NCI-H1092 treated with DMSO at 0.1 percent for 48 hours (cell line): ENCODE measurements at regions not wholly inside any gene's neighbourhood (a gene's known extent, or its start where the extent isn't known, plus 50 kb on each side); places are given as distances from the start of the nearest gene placed in this dataset.
"Not testable (repeated sequence)": the region's sequence is repeated elsewhere in the genome, so short reads cannot be mapped to it uniquely, and the experiment has no call there.

Experiments used
- DNase-seq: peaks from one replicate; lab custom pipeline; 2025; lab: John Stamatoyannopoulos, UW

DNA sequence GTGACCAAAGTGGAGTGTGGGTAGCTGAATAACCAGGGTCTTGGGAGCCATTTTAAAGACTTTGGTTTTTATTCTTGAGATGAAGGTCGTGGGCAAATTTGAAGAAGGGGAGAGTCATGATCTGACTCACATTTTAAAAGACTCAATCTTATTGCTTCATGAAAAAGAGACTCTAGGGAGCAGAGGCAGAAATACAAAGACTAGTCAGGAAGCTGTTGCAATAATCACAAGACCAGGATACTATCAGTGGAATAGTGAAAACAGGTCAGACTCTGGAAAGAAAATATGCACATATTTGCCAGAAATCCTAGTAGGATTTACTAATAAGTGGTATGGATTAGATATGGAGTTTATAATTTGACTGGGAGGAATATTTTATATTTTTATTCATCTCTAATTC, 448.4 kb downstream of the RAPGEF2 start:
- no peak for DNase-seq

DNA sequence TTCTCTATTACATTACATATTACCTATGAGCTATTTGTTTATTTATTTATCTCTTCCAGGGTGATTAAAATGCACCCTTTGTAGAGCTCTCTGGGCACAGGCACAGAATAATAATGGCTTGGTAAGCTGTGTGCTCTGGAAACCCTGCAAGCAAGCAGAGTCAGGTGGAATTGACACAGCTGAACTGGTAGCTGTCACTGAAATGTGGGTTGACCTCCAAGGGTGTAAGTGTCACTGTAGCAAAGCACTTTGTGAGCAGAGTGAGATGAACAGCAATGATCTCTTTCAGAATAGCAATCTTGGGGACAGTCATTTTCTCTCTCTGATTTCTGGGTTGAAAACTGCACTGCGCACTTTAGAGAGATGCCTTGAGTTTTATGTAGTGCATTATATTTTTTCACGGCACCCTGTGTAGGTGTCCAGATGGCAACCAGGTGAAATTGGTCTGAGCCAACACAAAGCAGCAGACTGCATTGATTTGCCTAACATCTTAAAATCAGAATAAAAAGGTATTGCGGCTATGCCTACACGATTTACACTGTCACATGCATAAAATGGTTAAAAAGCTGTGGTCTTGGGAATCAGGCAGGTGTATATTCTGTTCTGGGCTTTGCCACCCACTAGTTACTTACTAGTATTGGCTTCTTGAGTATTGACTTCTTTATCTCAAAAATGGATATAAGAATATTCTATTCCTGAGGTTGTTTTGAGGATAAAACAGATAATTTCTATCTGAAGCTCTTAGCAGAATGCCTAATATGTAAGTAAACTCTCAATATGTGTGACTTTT, 450.3 kb downstream of the RAPGEF2 start:
- DNase-seq: no peak

DNA sequence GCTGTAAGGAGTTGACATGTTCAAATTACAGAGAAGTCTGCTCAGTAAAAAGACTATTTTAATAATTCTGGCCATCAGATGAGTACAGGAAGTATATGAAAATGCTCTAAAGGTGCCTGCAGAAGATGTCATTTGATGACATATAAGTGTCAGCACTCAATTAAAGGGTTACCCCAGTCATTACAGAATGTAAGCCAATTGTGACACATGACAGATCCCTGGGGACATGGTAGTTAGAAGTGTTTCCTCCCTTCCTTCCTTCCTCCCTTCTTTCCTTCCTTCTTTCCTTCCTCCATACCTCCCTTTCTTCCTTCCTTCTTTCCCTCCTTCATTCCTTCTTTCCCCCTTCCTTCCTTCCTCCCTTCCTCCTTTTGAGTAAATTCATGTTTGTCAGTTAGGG, 453.0 kb downstream of the RAPGEF2 start:
- DNase-seq: no peak

DNA sequence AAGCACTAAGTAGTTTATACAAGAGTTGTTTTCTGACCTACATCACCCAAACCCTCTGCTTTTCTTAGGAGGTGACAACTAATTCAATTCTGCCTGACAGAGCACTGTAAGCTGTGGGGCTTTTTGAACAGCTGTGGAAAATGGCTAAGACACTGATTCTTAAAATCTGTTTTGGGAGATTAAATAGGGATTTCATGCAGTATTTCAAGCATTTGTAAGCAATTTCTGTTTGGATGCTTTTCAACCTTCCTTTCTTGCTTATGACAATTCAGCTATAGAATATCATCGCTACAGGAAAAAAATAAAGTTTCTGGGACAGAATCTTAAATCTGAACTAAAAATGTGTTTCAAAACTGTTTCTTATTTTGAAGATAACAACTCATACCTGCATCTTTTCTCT, 459.5 kb downstream of the RAPGEF2 start:
- DNase-seq: no peak

DNA sequence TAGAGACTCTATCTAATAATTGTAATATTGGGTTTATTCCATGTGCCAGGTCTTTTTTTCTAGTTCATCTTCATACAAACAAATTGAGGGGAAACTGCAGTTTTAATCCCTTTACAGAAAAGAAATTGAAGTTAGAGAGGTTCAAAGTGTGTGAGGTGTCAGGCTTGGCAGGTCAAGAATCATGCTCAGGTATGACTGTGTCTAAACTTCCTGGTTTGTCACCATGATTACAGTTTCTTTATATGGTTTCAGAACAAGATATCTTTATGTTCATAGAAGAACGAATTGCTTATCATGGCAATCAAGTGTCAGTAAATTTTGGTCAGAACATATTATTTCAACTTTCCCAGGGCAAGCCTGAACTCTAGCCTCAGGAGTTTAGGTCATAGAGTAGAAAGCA, 460.4 kb downstream of the RAPGEF2 start:
- no peak for DNase-seq

DNA sequence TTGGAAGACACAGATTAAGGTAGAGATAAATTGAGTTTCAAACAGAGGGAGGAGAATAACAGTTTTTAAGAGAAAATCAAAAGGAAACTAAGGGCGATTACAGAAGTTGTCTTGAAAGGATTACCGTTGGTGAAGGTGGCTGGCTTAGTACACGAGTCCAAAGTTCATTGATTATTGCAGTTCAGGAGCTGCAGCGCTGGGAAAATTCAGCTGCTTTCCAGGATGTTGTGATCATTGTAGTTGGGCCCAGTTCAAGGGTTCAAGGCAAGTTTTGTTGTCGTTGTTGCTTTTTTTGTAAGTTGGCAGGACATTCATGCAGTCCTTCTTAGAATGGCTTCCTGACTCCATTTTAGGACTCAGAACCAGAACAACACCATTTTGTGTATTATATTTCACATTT, 461.7 kb downstream of the RAPGEF2 start:
- DNase-seq: no peak

DNA sequence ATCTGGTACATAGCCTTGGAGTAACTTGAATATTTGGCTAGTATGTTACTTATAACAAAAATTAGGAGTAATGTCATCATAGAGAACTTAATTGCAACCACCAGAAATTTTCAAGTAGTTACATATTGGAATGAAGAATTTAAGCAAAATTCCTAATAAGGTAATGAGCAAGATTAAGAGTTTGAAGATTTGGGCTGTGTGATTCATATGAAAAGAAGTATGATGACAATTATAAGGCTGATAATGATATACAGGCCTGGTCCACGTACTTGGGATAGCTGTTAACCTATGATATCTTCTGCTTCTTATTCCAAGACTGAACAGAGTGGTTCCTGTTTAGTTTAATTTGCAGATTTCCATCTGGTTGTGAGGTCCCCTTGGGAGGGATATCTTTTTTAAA, 463.9 kb downstream of the RAPGEF2 start:
- DNase-seq: no peak

DNA sequence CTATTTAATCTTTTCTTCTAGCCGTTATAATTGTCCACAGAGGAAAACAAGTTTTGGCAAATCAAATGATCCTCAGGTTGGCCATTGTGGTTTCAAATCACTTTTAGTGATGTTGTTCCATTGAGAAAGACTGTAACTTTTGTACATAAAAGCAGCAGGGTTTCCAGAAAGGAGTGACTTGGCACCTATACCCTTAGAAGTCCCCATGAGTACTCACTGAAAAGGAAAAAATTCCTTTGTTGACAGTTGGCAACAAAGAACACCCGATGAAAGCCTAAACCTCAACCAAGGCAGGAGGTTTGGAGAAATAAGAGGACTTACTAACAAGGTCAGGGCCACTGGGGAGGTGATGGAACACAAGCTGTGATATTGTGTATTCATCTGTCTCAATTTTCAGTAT, 474.4 kb downstream of the RAPGEF2 start:
- no peak for DNase-seq

DNA sequence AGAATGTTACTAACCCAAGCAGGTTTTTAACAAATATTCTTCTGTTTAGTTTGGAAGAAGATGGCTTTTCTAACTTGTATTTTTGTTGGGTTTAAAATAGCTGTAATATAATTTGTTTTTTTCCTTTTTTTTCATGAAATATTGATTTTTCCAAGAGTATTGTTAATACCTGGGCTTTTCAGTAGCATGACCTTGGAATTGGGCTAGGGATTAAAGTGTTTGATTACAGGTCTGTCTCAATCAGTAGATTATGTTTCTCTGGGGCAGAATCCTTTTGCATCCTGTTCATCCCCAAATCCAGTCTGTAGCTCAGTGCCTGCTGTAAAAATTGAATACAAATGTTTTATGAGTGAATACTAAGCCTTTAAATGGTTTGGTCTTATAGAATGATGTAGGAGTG, 479.8 kb downstream of the RAPGEF2 start:
- DNase-seq: no peak

DNA sequence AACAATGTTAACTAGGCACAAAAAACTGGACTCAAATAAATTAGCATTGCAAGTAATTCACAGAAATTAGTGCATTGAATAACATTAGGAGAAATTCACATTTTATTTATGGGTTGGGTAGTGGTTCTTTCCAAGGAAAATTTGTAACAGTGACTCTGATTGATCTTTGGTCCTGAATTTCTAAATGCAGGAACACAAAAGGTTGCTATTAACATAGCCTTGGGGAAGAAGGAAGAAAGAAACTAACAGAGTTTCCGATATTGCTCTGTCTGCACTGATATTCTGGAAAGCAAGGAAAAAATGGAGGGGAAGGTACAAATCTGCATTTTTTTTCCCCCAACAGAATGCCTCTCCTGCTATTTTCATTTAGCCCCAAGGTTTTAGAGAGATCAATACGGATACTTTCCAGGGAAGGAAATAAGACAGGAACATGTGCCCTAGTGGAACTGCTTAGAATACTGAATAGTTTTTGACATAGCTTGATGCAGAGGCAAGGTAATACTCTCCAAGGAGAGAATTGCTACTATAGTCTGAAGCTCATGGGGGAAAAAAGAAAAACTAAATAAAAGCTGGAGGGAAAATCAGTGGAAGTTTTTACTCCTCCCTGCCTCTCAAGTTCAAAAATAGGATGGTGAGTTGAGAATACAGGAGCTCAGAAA, 490.1 kb downstream of the RAPGEF2 start:
- no peak for DNase-seq

DNA sequence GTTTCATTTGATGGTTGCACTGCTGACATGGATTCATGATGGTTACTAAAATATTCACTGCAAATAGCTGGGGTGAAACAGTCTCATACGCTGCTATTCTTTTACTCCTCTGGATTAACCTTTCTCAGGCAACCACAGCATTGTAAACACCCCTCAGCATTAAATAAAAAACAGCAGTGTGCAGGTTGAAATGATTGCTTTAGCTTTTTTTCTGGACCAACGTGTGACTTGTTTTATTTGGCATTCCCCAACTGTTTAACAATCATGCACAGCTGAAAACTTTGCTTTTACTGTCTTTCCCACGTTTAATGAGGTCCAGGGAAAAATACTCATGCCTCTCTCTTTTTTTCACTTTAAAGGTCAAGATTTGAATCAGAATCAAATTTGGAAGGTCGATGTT, 490.8 kb downstream of the RAPGEF2 start:
- no peak for DNase-seq

DNA sequence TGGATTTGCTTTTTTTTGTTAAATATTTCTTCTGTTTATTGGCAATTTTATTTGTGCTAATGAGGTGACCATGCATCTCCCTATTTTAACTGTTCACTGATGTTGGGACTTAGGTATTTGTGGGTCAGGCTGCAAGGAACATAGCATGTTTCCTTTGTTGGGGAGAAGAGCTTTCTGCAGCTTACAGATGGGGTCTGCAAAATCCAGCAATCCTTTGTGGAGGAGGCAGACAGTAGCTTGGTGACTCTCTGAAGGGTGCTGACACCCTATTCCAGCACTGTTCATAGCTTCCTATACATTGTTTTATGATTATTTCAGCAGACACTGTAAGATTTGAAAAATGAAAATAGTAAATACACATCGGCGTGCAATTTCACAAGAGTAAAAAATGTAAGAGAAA, 491.7 kb downstream of the RAPGEF2 start:
- DNase-seq: no peak

DNA sequence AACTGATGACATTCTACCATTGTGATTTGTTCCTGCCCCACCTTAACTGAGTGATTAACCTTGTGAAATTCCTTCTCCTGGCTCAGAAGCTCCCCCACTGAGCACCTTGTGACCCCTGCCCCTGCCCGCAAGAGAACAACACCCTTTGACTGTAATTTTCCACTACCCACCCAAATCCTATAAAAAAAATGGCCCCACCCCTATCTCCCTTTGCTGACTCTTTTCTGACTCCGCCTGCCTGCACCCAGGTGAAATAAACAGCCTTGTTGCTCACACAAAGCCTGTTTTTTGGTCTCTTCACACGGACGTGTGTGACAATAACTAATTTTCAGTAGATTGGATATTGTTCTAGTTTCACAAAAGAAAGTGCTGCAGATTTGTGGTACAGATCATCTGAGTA, 492.2 kb downstream of the RAPGEF2 start:
- DNase-seq: not testable (repeated sequence)

DNA sequence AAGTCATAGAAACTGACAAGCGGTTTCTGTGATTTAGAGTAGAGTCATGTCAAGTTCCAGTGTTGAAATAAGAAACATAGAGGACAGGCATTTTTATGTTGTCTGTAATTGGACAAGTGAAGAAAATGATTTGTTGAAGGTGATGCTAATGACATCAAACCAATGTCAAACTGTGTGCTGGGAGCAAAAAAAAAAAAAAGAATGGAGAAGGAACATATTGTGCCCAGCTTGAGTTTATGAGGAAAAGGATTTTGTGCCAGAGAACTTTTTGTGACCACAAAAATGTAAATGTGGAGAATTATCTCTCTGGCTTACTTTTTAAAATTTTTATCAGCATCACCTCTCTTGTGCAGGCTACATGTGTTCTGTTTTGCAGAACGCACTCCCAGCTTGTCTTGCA, 495.7 kb downstream of the RAPGEF2 start:
- DNase-seq: no peak

DNA sequence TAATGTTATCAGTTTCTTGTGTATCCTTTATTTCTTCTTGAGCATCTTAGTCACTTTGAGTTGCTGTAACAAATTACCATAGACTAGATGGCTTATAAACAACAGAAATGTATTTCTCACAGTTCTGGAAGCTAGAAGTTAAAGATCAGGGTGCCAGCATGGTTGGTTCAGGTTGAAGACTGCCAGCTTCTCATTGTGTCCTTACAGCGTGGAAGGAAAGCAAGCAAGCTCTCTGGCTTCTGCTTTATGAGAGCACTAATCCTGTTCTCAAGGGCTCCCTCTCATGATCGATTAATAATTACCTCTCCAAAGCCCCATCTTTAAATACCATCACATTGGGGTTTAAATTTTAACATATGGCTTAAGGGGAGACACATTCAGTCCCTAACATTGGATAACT, 497.2 kb downstream of the RAPGEF2 start:
- no peak for DNase-seq

DNA sequence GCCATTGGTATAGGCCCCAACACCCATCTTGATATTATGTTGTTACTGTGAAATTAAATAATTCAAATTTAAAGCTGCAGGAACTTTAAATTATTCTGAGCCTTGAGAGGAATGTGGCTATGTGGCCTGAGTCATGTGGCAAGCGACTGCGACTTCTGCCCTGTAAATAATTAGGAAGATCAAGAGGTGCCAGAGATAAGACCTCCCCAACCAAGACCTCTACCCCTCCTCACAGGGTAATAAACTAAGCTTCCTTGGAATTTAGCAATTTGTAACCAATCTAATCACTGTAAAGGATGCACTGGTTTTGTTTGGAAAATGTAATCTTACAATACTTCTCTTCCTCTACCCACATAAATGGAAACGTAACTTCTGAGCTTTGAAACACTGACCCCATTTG, 501.9 kb downstream of the RAPGEF2 start:
- DNase-seq: no peak

DNA sequence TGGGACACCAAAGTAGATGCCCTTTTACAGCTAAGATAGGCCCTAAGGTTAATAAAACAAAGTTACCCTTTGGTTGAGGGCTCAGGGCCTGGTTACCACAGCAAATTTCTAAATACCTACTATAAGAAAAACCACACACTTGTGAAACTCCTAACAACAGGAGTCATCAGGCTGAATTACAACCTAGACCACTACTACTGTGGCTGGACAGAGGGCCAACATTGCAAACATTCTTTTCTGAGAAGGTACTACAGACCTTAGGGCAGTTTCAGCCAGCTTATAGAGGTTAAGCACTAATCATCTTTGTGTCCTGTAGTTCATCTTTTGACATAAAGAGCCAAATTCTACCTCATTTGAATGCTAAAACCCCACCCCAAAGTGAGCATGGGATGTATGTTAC, 504.0 kb downstream of the RAPGEF2 start:
- no peak for DNase-seq

DNA sequence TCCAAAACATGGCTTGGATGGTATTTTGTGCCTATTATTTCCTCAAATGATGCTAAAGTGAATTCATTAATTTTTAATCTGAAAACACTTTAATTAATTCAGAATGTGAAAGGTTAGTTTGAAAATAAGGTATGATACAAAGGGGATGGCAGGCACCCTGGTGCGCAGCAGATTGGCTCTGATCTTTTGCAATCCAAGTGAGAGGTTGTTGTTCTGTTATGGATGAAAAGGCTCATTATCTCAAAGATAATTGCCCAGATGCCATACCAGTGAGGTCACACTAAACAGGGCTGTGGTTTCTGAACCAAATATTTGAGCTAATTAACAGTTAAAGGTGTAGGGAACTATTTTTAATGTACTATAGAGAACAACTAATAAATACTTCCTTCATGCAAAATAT, 504.9 kb downstream of the RAPGEF2 start:
- no peak for DNase-seq

DNA sequence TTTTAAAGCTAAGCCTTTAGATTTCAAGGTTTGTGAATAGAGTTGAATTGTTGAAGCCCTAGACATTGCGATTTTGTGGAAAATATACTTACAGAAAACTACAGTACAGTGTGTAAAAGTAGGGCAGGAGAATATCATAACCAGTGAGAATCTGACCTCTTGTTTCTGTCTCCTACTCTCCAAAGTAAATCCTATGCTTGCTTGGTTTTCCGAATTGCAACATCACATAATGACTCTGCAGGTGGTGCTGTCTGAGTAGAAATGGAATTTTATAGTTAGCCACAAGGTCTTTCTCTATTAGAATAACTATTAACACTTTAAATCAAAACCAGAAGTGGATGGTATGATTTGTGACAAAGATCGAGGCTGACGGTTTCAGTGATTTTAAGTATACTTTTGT, 505.6 kb downstream of the RAPGEF2 start:
- DNase-seq: no peak

DNA sequence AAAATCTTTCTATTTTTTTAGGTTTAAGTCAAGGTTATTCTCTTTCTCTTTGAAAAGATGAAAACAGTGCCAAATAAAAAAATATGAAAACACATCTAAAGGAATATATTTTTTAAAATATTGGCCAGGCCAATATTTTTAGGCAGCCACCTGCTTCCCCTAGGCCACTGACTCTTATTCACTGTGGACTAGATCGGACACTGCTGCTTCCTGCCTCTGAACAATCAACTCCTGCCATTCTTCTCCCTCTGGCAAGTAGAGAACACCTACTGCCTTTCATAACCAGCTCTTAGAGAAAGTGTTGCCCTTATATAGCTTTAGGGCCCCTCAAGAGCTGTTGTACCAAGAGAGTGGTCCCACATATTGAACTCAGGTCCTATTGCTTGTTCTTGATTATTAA, 529.2 kb downstream of the RAPGEF2 start:
- DNase-seq: no peak

DNA sequence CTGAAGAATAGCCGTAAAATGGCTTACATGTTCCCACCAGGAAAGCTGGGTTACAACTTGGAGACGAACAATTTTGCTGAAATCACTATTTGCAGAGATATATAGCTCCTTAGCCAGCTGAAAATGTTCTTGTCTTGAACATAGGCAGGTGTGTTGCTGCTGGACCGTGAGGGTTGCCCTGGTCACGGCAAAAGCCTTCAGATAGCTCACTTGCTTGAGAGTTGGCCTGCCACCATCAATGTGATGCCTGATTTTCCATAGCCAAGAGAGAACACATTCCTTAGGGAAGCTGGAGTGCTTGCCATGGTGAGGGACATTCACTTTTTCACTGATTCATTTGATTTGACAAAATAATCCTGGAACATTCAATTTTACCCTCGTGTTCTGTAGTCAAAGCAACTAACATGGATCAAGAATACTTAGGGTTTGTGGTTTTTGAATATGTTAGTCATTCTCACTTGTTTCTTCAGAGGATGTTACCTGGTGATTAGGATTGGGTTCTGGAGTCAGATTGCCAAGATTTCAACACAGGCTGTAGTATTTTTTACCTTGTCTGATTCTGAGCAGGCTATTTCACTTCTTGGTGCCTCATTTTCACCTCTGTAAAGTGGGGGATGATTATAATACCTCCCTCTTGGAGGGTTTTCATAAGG, 536.9 kb downstream of the RAPGEF2 start:
- DNase-seq: no peak

DNA sequence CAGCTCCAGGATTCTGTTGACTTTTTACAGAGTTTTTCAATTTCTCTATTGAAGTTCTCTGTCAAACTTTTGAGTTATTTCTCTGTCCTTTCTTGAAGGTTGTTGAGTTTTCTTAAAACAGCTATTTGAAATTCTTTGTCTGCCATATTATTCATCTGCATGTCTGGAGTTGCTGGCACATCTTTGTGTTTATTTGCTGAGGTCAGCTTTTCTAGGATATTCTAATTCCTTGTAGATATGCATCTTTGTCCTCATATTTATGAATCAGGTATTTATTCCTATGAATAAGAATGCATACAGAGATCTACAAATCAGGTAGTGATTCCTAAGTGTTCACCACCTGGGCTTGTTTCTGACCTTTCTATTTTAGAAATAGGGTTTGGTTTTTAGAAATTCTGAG, 546.4 kb downstream of the RAPGEF2 start:
- DNase-seq: no peak

DNA sequence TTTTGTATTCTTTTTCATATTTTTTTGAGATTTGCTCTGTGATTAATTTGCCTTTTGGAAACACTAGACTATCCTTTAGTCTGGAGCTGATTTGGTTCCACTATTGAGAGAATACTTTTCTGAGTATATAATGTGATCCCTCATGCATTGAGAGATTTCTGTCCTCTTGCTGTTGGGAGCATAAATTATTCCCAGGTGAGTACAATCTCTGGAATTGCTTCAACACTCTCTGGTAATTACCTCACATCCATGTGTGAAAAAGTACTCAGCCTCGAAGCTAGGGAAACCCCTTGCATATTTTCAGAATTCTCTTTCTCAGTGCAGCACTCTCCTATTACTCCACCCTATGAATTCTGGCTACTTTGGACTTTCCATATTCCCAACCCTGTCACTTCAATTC, 550.0 kb downstream of the RAPGEF2 start:
- DNase-seq: no peak
